Liver (tissue), 8 donors: ENCODE measurements at regions not wholly inside any gene's neighbourhood (a gene's known extent, or its start where the extent isn't known, plus 50 kb on each side); places are given as distances from the start of the nearest gene placed in this dataset.

Experiments used
- DNase-seq: peaks from one replicate; pipeline ENCODE4 v3.0.0-alpha.2; 2017; ENCODE audit warnings: low spot score
- H3K27ac ChIP-seq, 2 donors: one replicate each; pipeline ENCODE4 v1.7.0; 2013; ENCODE audit warnings: inconsistent platforms in 2 of 2, low read length in 2 of 2, control low read depth in 1 of 2, low read depth in 1 of 2, mild to moderate bottlenecking in 1 of 2
- H3K27me3 ChIP-seq, 4 donors: one replicate each; pipeline versions ENCODE4 v1.6.1 to v1.7.0; 2013; ENCODE audit warnings: low read length in 3 of 4, inconsistent platforms in 1 of 4, mild to moderate bottlenecking in 1 of 4, moderate library complexity in 1 of 4; ENCODE audit not compliant: control insufficient read depth in 4 of 4, insufficient read depth in 4 of 4
- H3K36me3 ChIP-seq, 4 donors: one replicate each; pipeline versions ENCODE4 v1.6.1 to v1.7.0; 2013; ENCODE audit warnings: low read length in 3 of 4, mild to moderate bottlenecking in 3 of 4, low read depth in 1 of 4, moderate library complexity in 1 of 4; ENCODE audit not compliant: control insufficient read depth in 4 of 4, insufficient read depth in 3 of 4
- H3K4me1 ChIP-seq, 4 donors: one replicate each; pipeline versions ENCODE4 v1.6.1 to v1.7.0; 2013; ENCODE audit warnings: low read length in 3 of 4, mild to moderate bottlenecking in 3 of 4, moderate library complexity in 1 of 4; ENCODE audit not compliant: control insufficient read depth in 4 of 4, insufficient read depth in 4 of 4
- H3K4me3 ChIP-seq, 3 donors: one replicate each; pipeline versions ENCODE4 v1.6.1 to v1.7.0; 2013; ENCODE audit warnings: low read length in 3 of 3, control low read depth in 1 of 3, low read depth in 1 of 3, mild to moderate bottlenecking in 1 of 3
- H3K9ac ChIP-seq, 2 donors: one replicate each; pipeline ENCODE4 v1.7.0; 2013; ENCODE audit warnings: low read length in 2 of 2, mild to moderate bottlenecking in 2 of 2, moderate library complexity in 2 of 2, control low read depth in 1 of 2, low read depth in 1 of 2
- H3K9me3 ChIP-seq, 4 donors: one replicate each; pipeline versions ENCODE4 v1.6.1 to v1.7.0; 2013; ENCODE audit warnings: low read length in 3 of 4; ENCODE audit not compliant: control insufficient read depth in 4 of 4
- ATF3 ChIP-seq: IDR thresholded peaks from 2 replicates; pipeline ENCODE4 v1.6.1; 2016; ENCODE audit warnings: antibody characterized with exemption
- CTCF ChIP-seq: fragments of 150-350 bp; IDR thresholded peaks from 2 replicates; pipeline ENCODE4 v1.5.1; 2017; ENCODE audit warnings: improper control_type of control experiment, low read depth, low read length; ENCODE audit not compliant: missing input control
- EGR1 ChIP-seq, 2 donors: IDR thresholded peaks; 2 replicates each; pipeline ENCODE4 v1.6.1; 2016 to 2018; ENCODE audit warnings: antibody characterized with exemption in 2 of 2, low read depth in 2 of 2
- FOXA2 ChIP-seq: IDR thresholded peaks from 2 replicates; pipeline ENCODE4 v1.6.1; 2016; ENCODE audit warnings: antibody characterized with exemption
- GABPA ChIP-seq, 2 donors: IDR thresholded peaks in 1 of 2; conservative IDR thresholded peaks in 1 of 2; 2 replicates each; pipeline ENCODE4 v1.6.1; 2016; ENCODE audit warnings: antibody characterized with exemption in 2 of 2, mild to moderate bottlenecking in 1 of 2, moderate library complexity in 1 of 2
- HNF4A ChIP-seq, 2 donors: conservative IDR thresholded peaks; 2 replicates each; pipeline ENCODE4 v1.6.1; 2016; ENCODE audit warnings: antibody characterized with exemption in 2 of 2, mild to moderate bottlenecking in 2 of 2
- HNF4G ChIP-seq: IDR thresholded peaks from 2 replicates; pipeline ENCODE4 v1.6.1; 2016; ENCODE audit warnings: antibody characterized with exemption
- JUND ChIP-seq, 2 donors: IDR thresholded peaks; 2 replicates each; pipeline ENCODE4 v1.6.1; 2016; ENCODE audit warnings: antibody characterized with exemption in 2 of 2
- MAX ChIP-seq: IDR thresholded peaks from 2 replicates; pipeline ENCODE4 v1.6.1; 2016; ENCODE audit warnings: antibody characterized with exemption
- NR2F2 ChIP-seq: IDR thresholded peaks from 2 replicates; pipeline ENCODE4 v1.6.1; 2016; ENCODE audit warnings: antibody characterized with exemption
- RAD21 ChIP-seq, 2 donors: IDR thresholded peaks; 2 replicates each; pipeline ENCODE4 v1.6.1; 2016; ENCODE audit warnings: antibody characterized with exemption in 2 of 2, mild to moderate bottlenecking in 2 of 2
- REST ChIP-seq: IDR thresholded peaks from 2 replicates; pipeline ENCODE4 v1.6.1; 2016; ENCODE audit warnings: antibody characterized with exemption, mild to moderate bottlenecking
- RXRA ChIP-seq, 2 donors: IDR thresholded peaks; 2 replicates each; pipeline ENCODE4 v1.6.1; 2017 to 2018; ENCODE audit warnings: antibody characterized with exemption in 2 of 2, mild to moderate bottlenecking in 1 of 2
- SP1 ChIP-seq: IDR thresholded peaks from 2 replicates; pipeline ENCODE4 v1.6.1; 2018; ENCODE audit warnings: antibody characterized with exemption, mild to moderate bottlenecking
- TAF1 ChIP-seq: conservative IDR thresholded peaks from 2 replicates; pipeline ENCODE4 v1.6.1; 2016; ENCODE audit warnings: antibody characterized with exemption, mild to moderate bottlenecking
- YY1 ChIP-seq: IDR thresholded peaks from 2 replicates; pipeline ENCODE4 v1.6.1; 2016; ENCODE audit warnings: antibody characterized with exemption, mild to moderate bottlenecking
- ZBTB33 ChIP-seq: IDR thresholded peaks from 2 replicates; pipeline ENCODE4 v1.6.1; 2016; ENCODE audit warnings: antibody characterized with exemption
- WGBS: extraction: QIAGEN DNeasy Blood & Tissue Kit; methylation state at CpG from one replicate; pipeline ENCODE4 v1.1.7; 2013; 5-methylcytosine and 5-hydroxymethylcytosine counted together
- donor health status: healthy.
- donor health status: healthy.
- donor health status: healthy.
- donor health status: healthy.
- donor health status: healthy.

- no peak for DNase-seq
- Histone ChIP-seq H3K9ac (no peak overlapping the region), H3K4me3 (no peak overlapping the region), H3K4me1 (no peaks in the 10 kb centered on the region), H3K27me3 (peaks cover 0 to 3% (median 0%) of the 10 kb centered on the region in 4 donors), H3K36me3 (no peaks in the 10 kb centered on the region), H3K9me3 (no peaks in the 10 kb centered on the region), H3K27ac (no peak overlapping the region)
- TF ChIP-seq ATF3 (no peak), RXRA (IDR thresholded peaks at IDR 0.05) (no peak)
- WGBS, result 73% methylated on average over 4 of the region's 4 CpGs
Observed at GRCh38 chrX:137198040-137198439, 164.2 kb upstream of the GPR101 start.

GRCh38 chrX:137195991-137196390 is 162.2 kb upstream of the GPR101 start:
- no peaks in the 10 kb centered on the region for H3K36me3 ChIP-seq
- WGBS, result 46% methylated on average over 2 of the region's 2 CpGs
- no peak for TF ChIP-seq YY1
- no peak for TF ChIP-seq SP1
- no peak for TF ChIP-seq ZBTB33
- TF ChIP-seq NR2F2, result no peak
- TF ChIP-seq RAD21 (IDR thresholded peaks at IDR 0.05), result no peak
- no peak for TF ChIP-seq HNF4A (conservative IDR thresholded peaks at IDR 0.05)
- no peaks in the 10 kb centered on the region for H3K27me3 ChIP-seq
- no peak overlapping the region for H3K4me3 ChIP-seq
- no peaks in the 10 kb centered on the region for H3K9me3 ChIP-seq
- no peak overlapping the region for H3K27ac ChIP-seq
- no peak overlapping the region for H3K9ac ChIP-seq
- H3K4me1 ChIP-seq, result no peaks in the 10 kb centered on the region
- no peak for DNase-seq

GRCh38 chrX:137195296-137195695 is 161.5 kb upstream of the GPR101 start:
- Histone ChIP-seq H3K4me3 (no peak overlapping the region), H3K27me3 (no peaks in the 10 kb centered on the region), H3K4me1 (no peaks in the 10 kb centered on the region), H3K9ac (no peak overlapping the region), H3K36me3 (no peaks in the 10 kb centered on the region), H3K27ac (no peak overlapping the region), H3K9me3 (no peaks in the 10 kb centered on the region)
- DNase-seq, result no peak
- 37% methylated on average over 2 of the region's 2 CpGs for WGBS
- no peak for TF ChIP-seq SP1
- TF ChIP-seq HNF4A (conservative IDR thresholded peaks at IDR 0.05), result no peak
- no peak for TF ChIP-seq NR2F2
- no peak for TF ChIP-seq GABPA (IDR thresholded peaks at IDR 0.05 in 1 of 2, conservative IDR thresholded peaks at IDR 0.05 in 1 of 2)
- TF ChIP-seq RAD21 (IDR thresholded peaks at IDR 0.05), result no peak
- TF ChIP-seq REST, result no peak
- TF ChIP-seq ZBTB33, result no peak
- no peak for TF ChIP-seq HNF4G
- TF ChIP-seq RXRA (IDR thresholded peaks at IDR 0.05), result no peak
- no peak for TF ChIP-seq EGR1 (IDR thresholded peaks at IDR 0.05; ENCODE audit: low read depth in 2 of 2)
- TF ChIP-seq MAX, result no peak
- TF ChIP-seq YY1, result no peak
- no peak for TF ChIP-seq TAF1
- no peak for TF ChIP-seq FOXA2
- no peak for TF ChIP-seq ATF3
- TF ChIP-seq CTCF, result no peak
- TF ChIP-seq JUND (IDR thresholded peaks at IDR 0.05), result no peak
